Stimulated activated effector memory CD8-positive, alpha-beta T cell treated with anti-CD3 and anti-CD28 coated beads, Interleukin-12 subunit alpha, Interleukin-12 subunit beta, amount 100 ng/mL, for 72 hours (primary cell): ENCODE measurements at regions not wholly inside any gene's neighbourhood (a gene's known extent, or its start where the extent isn't known, plus 50 kb on each side); places are given as distances from the start of the nearest gene placed in this dataset.
A peak's percentile ranks its signal among the peaks of the same experiment; 100 is the strongest.
"Not testable (repeated sequence)": the region's sequence is repeated elsewhere in the genome, so short reads cannot be mapped to it uniquely, and the experiment has no call there.

Source experiments
- ATAC-seq: fragments of 150-1000 bp; cut with Tn5 transposase; 2 replicates; pipeline ENCODE4 v1.10.0; 2021
- DNase-seq, 2 donors: peaks; one replicate each; pipeline ENCODE4 v3.0.0; 2021 to 2022; ENCODE audit warnings: low spot score in 2 of 2
- H3K27ac Mint-ChIP-seq: one replicate; pipeline ENCODE4 v1.8.0; 2022; ENCODE audit warnings: mild to moderate bottlenecking, mixed read lengths
- H3K36me3 Mint-ChIP-seq: one replicate; pipeline ENCODE4 v1.8.0; 2022; ENCODE audit warnings: mild to moderate bottlenecking, mixed read lengths
- H3K4me1 Mint-ChIP-seq: one replicate; pipeline ENCODE4 v1.8.0; 2022; ENCODE audit warnings: mixed read lengths
- H3K4me3 Mint-ChIP-seq: one replicate; pipeline ENCODE4 v1.8.0; 2022; ENCODE audit warnings: mild to moderate bottlenecking, mixed read lengths
- H3K9me3 Mint-ChIP-seq: one replicate; pipeline ENCODE4 v1.8.0; 2022; ENCODE audit warnings: mixed read lengths

GRCh38 chr21:31446226-31446855 is 102.3 kb upstream of the TIAM1 start:
- Mint-ChIP-seq H3K27ac (no peak overlapping the region), H3K4me1 (peaks cover 35% of the 10 kb centered on the region), H3K36me3 (no peaks in the 10 kb centered on the region), H3K4me3 (peak overlapping the region; percentile 8), H3K9me3 (no peaks in the 10 kb centered on the region)
- DNase-seq = no peak
- peak; percentile 92 for ATAC-seq

GRCh38 chr21:31445137-31445536 is 101.1 kb upstream of the TIAM1 start:
- Mint-ChIP-seq H3K4me1 (peaks cover 35% of the 10 kb centered on the region), H3K4me3 (no peak overlapping the region), H3K27ac (no peak overlapping the region), H3K9me3 (peaks cover 2% of the 10 kb centered on the region), H3K36me3 (no peaks in the 10 kb centered on the region)
- DNase-seq (no peak), ATAC-seq (no peak)

GRCh38 chr21:31443736-31444521 is 99.9 kb upstream of the TIAM1 start:
- Mint-ChIP-seq H3K36me3 (no peaks in the 10 kb centered on the region), H3K4me3 (no peak overlapping the region), H3K4me1 (peaks cover 35% of the 10 kb centered on the region), H3K27ac (no peak overlapping the region), H3K9me3 (peaks cover 2% of the 10 kb centered on the region)
- no peak for DNase-seq
- no peak for ATAC-seq

- H3K4me3 Mint-ChIP-seq = no peak overlapping the region
- DNase-seq (no peak), ATAC-seq (no peak)
- peaks cover 31% of the 10 kb centered on the region for H3K4me1 Mint-ChIP-seq
- no peaks in the 10 kb centered on the region for H3K36me3 Mint-ChIP-seq
- H3K9me3 Mint-ChIP-seq = peaks cover 2% of the 10 kb centered on the region
- no peak overlapping the region for H3K27ac Mint-ChIP-seq
These were observed 98.3 kb upstream of the TIAM1 start for GRCh38 chr21:31442339-31442738.

GRCh38 chr21:31429506-31429905 is 85.4 kb upstream of the TIAM1 start:
- no peaks in the 10 kb centered on the region for H3K9me3 Mint-ChIP-seq
- no peak overlapping the region for H3K27ac Mint-ChIP-seq
- no peaks in the 10 kb centered on the region for H3K36me3 Mint-ChIP-seq
- peaks cover 7% of the 10 kb centered on the region for H3K4me1 Mint-ChIP-seq
- H3K4me3 Mint-ChIP-seq = no peak overlapping the region
- DNase-seq (no peak), ATAC-seq (no peak)

GRCh38 chr21:31426235-31426797 is 82.3 kb upstream of the TIAM1 start:
- DNase-seq (peak in 1 of 2 donors; percentile 49), ATAC-seq (peak; percentile 79)
- H3K4me3 Mint-ChIP-seq = no peak overlapping the region
- no peak overlapping the region for H3K27ac Mint-ChIP-seq
- no peaks in the 10 kb centered on the region for H3K9me3 Mint-ChIP-seq
- H3K4me1 Mint-ChIP-seq = peaks cover 7% of the 10 kb centered on the region
- H3K36me3 Mint-ChIP-seq = no peaks in the 10 kb centered on the region

- Mint-ChIP-seq H3K4me3 (no peak overlapping the region), H3K27ac (no peak overlapping the region), H3K9me3 (no peaks in the 10 kb centered on the region), H3K36me3 (no peaks in the 10 kb centered on the region), H3K4me1 (peaks cover 7% of the 10 kb centered on the region)
- ATAC-seq (no peak), DNase-seq (no peak)
These were observed 81.1 kb upstream of the TIAM1 start for GRCh38 chr21:31425138-31425537.

GRCh38 chr21:31424058-31424457 is 80.0 kb upstream of the TIAM1 start:
- DNase-seq (no peak), ATAC-seq (no peak)
- H3K4me1 Mint-ChIP-seq = peaks cover 7% of the 10 kb centered on the region
- H3K4me3 Mint-ChIP-seq = no peak overlapping the region
- no peak overlapping the region for H3K27ac Mint-ChIP-seq
- no peaks in the 10 kb centered on the region for H3K36me3 Mint-ChIP-seq
- H3K9me3 Mint-ChIP-seq = no peaks in the 10 kb centered on the region

GRCh38 chr21:31420988-31421387 is 76.9 kb upstream of the TIAM1 start:
- DNase-seq = no peak
- H3K36me3 Mint-ChIP-seq = no peaks in the 10 kb centered on the region
- H3K9me3 Mint-ChIP-seq = no peaks in the 10 kb centered on the region
- H3K4me3 Mint-ChIP-seq = no peak overlapping the region
- H3K4me1 Mint-ChIP-seq = peaks cover under 1% of the 10 kb centered on the region
- no peak overlapping the region for H3K27ac Mint-ChIP-seq
- no peak for ATAC-seq

GRCh38 chr21:31420354-31420753 is 76.3 kb upstream of the TIAM1 start:
- H3K4me1 Mint-ChIP-seq = no peaks in the 10 kb centered on the region
- H3K36me3 Mint-ChIP-seq = no peaks in the 10 kb centered on the region
- DNase-seq = no peak
- no peak for ATAC-seq
- H3K27ac Mint-ChIP-seq = no peak overlapping the region
- H3K4me3 Mint-ChIP-seq = no peak overlapping the region
- H3K9me3 Mint-ChIP-seq = no peaks in the 10 kb centered on the region

- Mint-ChIP-seq H3K9me3 (no peaks in the 10 kb centered on the region), H3K4me3 (no peak overlapping the region), H3K4me1 (no peaks in the 10 kb centered on the region), H3K36me3 (no peaks in the 10 kb centered on the region), H3K27ac (no peak overlapping the region)
- DNase-seq (no peak), ATAC-seq (no peak)
These were observed 74.4 kb upstream of the TIAM1 start for GRCh38 chr21:31418377-31419001.

- H3K27ac Mint-ChIP-seq, H3K9me3 Mint-ChIP-seq, H3K4me1 Mint-ChIP-seq, ATAC-seq, H3K36me3 Mint-ChIP-seq, DNase-seq, H3K4me3 Mint-ChIP-seq: not testable (repeated sequence)
These were observed 73.2 kb upstream of the TIAM1 start for GRCh38 chr21:31417214-31417613.

- no peaks in the 10 kb centered on the region for H3K9me3 Mint-ChIP-seq
- DNase-seq (no peak), ATAC-seq (no peak)
- no peaks in the 10 kb centered on the region for H3K36me3 Mint-ChIP-seq
- H3K27ac Mint-ChIP-seq = no peak overlapping the region
- H3K4me3 Mint-ChIP-seq = no peak overlapping the region
- no peaks in the 10 kb centered on the region for H3K4me1 Mint-ChIP-seq
These were observed 72.4 kb upstream of the TIAM1 start for GRCh38 chr21:31416465-31416864.

GRCh38 chr21:31414263-31415000 is 70.4 kb upstream of the TIAM1 start:
- Mint-ChIP-seq H3K4me1 (no peaks in the 10 kb centered on the region), H3K9me3 (no peaks in the 10 kb centered on the region), H3K36me3 (no peaks in the 10 kb centered on the region), H3K27ac (no peak overlapping the region), H3K4me3 (no peak overlapping the region)
- ATAC-seq (no peak), DNase-seq (no peak)

- ATAC-seq = no peak
- no peak overlapping the region for H3K27ac Mint-ChIP-seq
- H3K4me3 Mint-ChIP-seq = no peak overlapping the region
- H3K4me1 Mint-ChIP-seq = no peaks in the 10 kb centered on the region
- H3K36me3 Mint-ChIP-seq = no peaks in the 10 kb centered on the region
- H3K9me3 Mint-ChIP-seq = no peaks in the 10 kb centered on the region
- DNase-seq = no peak
These were observed 69.6 kb upstream of the TIAM1 start for GRCh38 chr21:31413698-31414097.
